ENCODE measurements at regions not wholly inside any gene's neighbourhood (a gene's known extent, or its start where the extent isn't known, plus 50 kb on each side); places are given as distances from the start of the nearest gene placed in this dataset.

DNA sequence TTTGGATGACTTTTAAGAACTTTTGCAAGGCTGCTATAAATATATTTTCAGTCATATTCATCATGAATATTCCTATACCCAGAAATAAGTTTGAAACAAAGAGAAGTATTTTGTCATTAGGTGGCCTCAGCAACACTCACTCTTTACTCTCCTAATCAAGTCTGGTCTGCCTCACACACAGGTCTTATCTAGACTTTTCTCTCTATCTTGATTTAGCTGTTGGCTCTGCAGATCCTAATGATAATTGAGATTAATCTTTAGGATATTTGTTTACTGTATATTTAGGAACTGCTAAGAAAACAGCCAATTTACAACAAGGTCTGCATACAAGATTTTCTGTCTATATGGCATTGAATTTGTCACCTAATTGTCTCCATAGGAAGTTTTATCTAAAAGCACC, 297.6 kb downstream of the PTEN start:
- Histone ChIP-seq H2AFZ (ENCODE audit: low read depth, low read length) (no peak overlapping the region), H4K20me1 (ENCODE audit: insufficient read depth, low read length) (no peaks in the 10 kb centered on the region), H3K4me3 (ENCODE audit: low read length) (no peak overlapping the region), H3K4me2 (ENCODE audit: low read length) (no peak overlapping the region), H3K9me3 (ENCODE audit: insufficient read depth, low read length) (no peaks in the 10 kb centered on the region), H3K4me1 (ENCODE audit: low read length) (0 out of 2 replicates have a peak, but pooled peaks cover 5% of the 10 kb centered on the region), H3K36me3 (replicated peaks; ENCODE audit: low read depth, low read length) (no peaks in the 10 kb centered on the region), H3K27ac (ENCODE audit: low read length) (no peak overlapping the region), H3K79me2 (ENCODE audit: low read length) (no peaks in the 10 kb centered on the region), H3K9ac (ENCODE audit: low read length) (no peak overlapping the region), H3K27me3 (ENCODE audit: low read depth, low read length) (no peaks in the 10 kb centered on the region)
- TF ChIP-seq, protein P1, sequence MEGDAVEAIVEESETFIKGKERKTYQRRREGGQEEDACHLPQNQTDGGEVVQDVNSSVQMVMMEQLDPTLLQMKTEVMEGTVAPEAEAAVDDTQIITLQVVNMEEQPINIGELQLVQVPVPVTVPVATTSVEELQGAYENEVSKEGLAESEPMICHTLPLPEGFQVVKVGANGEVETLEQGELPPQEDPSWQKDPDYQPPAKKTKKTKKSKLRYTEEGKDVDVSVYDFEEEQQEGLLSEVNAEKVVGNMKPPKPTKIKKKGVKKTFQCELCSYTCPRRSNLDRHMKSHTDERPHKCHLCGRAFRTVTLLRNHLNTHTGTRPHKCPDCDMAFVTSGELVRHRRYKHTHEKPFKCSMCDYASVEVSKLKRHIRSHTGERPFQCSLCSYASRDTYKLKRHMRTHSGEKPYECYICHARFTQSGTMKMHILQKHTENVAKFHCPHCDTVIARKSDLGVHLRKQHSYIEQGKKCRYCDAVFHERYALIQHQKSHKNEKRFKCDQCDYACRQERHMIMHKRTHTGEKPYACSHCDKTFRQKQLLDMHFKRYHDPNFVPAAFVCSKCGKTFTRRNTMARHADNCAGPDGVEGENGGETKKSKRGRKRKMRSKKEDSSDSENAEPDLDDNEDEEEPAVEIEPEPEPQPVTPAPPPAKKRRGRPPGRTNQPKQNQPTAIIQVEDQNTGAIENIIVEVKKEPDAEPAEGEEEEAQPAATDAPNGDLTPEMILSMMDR (IDR thresholded peaks at IDR 0.05; ENCODE audit: low read depth, low read length) = no peak
- TF ChIP-seq EZH2phosphoT487 (IDR thresholded peaks at IDR 0.05; ENCODE audit: low read depth) = no peak

DNA sequence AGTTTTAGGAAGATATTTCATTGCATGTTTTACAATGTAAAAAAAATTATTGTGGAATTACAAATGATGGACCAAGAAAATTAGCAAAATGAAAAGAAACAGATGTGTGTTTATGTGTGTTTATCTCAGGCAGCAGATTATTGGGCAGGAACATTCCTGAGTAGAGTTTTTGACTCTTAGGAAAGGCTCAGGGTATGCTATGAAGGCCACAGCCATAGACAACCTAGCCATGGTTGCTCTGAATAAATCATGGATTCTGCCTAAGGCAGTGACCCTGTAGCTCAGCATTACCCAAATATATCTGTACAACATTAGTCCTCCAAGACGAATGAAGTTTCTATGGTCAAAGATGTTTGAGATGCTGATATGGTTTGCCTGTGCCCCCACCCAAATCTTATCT, 298.3 kb downstream of the PTEN start:
- Histone ChIP-seq H2AFZ (ENCODE audit: low read depth, low read length) (no peak overlapping the region), H3K36me3 (replicated peaks; ENCODE audit: low read depth, low read length) (no peaks in the 10 kb centered on the region), H3K79me2 (ENCODE audit: low read length) (no peaks in the 10 kb centered on the region), H3K4me2 (ENCODE audit: low read length) (no peak overlapping the region), H3K4me3 (ENCODE audit: low read length) (no peak overlapping the region), H3K9ac (ENCODE audit: low read length) (no peak overlapping the region), H3K27ac (ENCODE audit: low read length) (no peak overlapping the region), H3K4me1 (ENCODE audit: low read length) (0 out of 2 replicates have a peak, but pooled peaks cover 5% of the 10 kb centered on the region), H4K20me1 (ENCODE audit: insufficient read depth, low read length) (no peaks in the 10 kb centered on the region), H3K27me3 (ENCODE audit: low read depth, low read length) (no peaks in the 10 kb centered on the region), H3K9me3 (ENCODE audit: insufficient read depth, low read length) (no peaks in the 10 kb centered on the region)
- TF ChIP-seq EZH2phosphoT487 (IDR thresholded peaks at IDR 0.05; ENCODE audit: low read depth) = no peak
- TF ChIP-seq, protein P1 (IDR thresholded peaks at IDR 0.05; ENCODE audit: low read depth, low read length) = no peak

DNA sequence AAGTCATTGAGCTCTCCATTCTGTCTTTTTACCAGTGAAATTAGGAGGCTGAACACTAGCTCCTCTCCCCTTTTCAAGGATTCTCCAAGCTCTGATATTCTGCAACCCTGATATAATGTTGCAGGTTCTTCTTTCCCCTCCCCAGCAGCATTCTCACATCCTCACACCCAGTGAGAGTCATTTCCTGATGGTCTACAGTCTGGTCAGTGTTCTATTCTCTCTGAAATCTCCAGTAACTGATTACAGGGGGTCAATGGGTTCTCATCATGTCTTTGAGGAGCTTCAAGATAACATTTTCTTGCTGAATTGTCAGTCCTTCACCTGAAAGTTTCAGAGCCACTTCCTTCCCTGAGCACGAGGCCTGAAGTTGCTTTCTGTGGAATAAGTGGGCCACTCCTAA, 299.4 kb downstream of the PTEN start:
- no peaks in the 10 kb centered on the region for H3K9me3 ChIP-seq (ENCODE audit: insufficient read depth, low read length)
- H2AFZ ChIP-seq (ENCODE audit: low read depth, low read length) = no peak overlapping the region
- H3K4me2 ChIP-seq (ENCODE audit: low read length) = no peak overlapping the region
- H4K20me1 ChIP-seq (ENCODE audit: insufficient read depth, low read length) = no peaks in the 10 kb centered on the region
- no peak for TF ChIP-seq EZH2phosphoT487 (IDR thresholded peaks at IDR 0.05; ENCODE audit: low read depth)
- TF ChIP-seq, protein P1 (IDR thresholded peaks at IDR 0.05; ENCODE audit: low read depth, low read length) = no peak
- no peaks in the 10 kb centered on the region for H3K79me2 ChIP-seq (ENCODE audit: low read length)
- H3K4me3 ChIP-seq (ENCODE audit: low read length) = no peak overlapping the region
- H3K27ac ChIP-seq (ENCODE audit: low read length) = no peak overlapping the region
- H3K9ac ChIP-seq (ENCODE audit: low read length) = no peak overlapping the region
- no peaks in the 10 kb centered on the region for H3K36me3 ChIP-seq (replicated peaks; ENCODE audit: low read depth, low read length)
- 0 out of 2 replicates have a peak, but pooled peaks cover 5% of the 10 kb centered on the region for H3K4me1 ChIP-seq (ENCODE audit: low read length)
- H3K27me3 ChIP-seq (ENCODE audit: low read depth, low read length) = no peaks in the 10 kb centered on the region

DNA sequence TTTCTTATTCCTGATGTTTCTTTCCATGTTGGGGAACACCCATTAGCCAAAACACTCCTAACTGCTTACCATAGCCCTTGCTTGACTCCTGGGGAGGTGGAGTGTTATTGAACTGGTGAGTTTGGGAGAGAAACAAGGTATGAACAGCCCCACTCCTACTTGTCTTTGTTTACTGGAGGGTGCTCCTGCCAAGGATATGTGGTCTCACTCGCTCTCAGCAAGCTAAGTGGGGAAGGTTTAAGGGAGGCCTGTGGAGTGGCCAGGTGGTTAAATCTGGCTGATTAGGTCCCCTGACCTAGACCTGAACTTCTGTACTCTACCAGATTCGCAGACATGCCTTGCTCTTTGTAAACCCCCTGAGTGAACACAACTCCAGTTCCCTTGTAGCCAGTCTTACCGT, 300.1 kb downstream of the PTEN start:
- Histone ChIP-seq H3K9ac (ENCODE audit: low read length) (no peak overlapping the region), H3K4me3 (ENCODE audit: low read length) (no peak overlapping the region), H3K9me3 (ENCODE audit: insufficient read depth, low read length) (no peaks in the 10 kb centered on the region), H3K4me2 (ENCODE audit: low read length) (no peak overlapping the region), H4K20me1 (ENCODE audit: insufficient read depth, low read length) (no peaks in the 10 kb centered on the region), H2AFZ (ENCODE audit: low read depth, low read length) (no peak overlapping the region), H3K4me1 (ENCODE audit: low read length) (0 out of 2 replicates have a peak, but pooled peaks cover 5% of the 10 kb centered on the region), H3K36me3 (replicated peaks; ENCODE audit: low read depth, low read length) (no peaks in the 10 kb centered on the region), H3K27me3 (ENCODE audit: low read depth, low read length) (no peaks in the 10 kb centered on the region), H3K79me2 (ENCODE audit: low read length) (no peaks in the 10 kb centered on the region), H3K27ac (ENCODE audit: low read length) (no peak overlapping the region)
- no peak for TF ChIP-seq EZH2phosphoT487 (IDR thresholded peaks at IDR 0.05; ENCODE audit: low read depth)
- TF ChIP-seq, protein P1 (IDR thresholded peaks at IDR 0.05; ENCODE audit: low read depth, low read length) = no peak
